GM21360 (cell line): ENCODE measurements at regions not wholly inside any gene's neighbourhood (a gene's known extent, or its start where the extent isn't known, plus 50 kb on each side); places are given as distances from the start of the nearest gene placed in this dataset.
"Not testable (repeated sequence)": the region's sequence is repeated elsewhere in the genome, so short reads cannot be mapped to it uniquely, and the experiment has no call there.

ENCODE experiments used
- ATAC-seq: cut with Tn5 transposase; IDR thresholded peaks from one replicate; pipeline ENCODE4 v1.9.1; 2021; ENCODE audit warnings: mild to moderate bottlenecking, moderate library complexity; ENCODE audit not compliant: unreplicated experiment

DNA sequence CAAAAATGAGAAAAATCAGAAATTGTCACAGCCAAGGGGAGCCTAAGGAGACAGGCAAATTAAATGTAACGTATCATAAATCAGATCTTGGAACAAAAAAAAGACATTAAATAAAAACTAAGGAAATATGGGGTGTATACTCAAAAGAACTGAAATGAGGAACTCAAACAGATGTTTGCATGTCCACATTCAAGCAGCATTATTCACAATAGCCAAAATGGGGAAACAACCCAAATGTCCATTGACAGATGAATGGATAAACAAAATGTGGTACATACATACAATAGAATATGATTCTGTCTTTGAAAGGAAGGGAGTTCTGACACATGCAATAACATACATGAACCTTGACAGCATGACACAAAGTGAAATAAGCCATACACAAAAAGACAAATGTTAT, 155.8 kb upstream of the KLF7 start:
- ATAC-seq: no peak

DNA sequence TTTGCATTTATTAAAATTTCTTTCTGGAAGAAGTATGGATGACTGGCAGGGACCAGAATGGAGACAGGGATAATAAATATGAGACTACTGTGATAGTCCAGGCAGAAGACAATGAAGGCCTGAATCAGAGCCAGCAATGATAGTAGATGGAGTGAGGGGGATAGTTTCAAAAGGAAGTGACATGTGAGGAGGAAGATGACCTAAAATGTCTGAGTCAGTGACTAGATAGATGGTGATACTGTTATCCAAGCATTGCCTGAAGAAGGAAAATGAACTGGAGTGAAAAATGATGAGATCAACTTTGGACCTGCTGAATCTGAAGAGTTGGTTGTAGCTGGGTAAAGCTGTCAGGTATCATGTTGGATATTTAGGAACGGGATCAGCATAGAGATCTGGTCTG, 158.3 kb upstream of the KLF7 start:
- no peak for ATAC-seq

DNA sequence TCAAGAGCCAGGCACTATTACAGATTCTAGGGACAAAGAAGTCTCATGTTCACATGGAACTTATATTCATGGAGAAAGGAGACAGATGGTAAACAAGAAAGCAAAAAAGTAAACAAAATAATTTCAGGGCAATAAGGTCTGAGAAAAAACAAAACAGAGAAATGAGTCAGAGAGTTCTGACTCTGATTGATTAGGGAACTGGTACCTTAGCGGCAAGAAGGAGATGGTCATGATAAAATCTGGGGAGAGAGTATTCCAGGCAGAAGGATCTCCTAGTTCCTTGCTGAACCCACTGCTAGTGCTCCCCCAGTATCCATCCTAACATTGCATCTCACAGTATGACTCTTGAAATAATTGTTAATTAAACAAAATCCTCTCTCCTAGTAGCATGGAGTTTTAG, 161.8 kb upstream of the KLF7 start:
- ATAC-seq: no peak

DNA sequence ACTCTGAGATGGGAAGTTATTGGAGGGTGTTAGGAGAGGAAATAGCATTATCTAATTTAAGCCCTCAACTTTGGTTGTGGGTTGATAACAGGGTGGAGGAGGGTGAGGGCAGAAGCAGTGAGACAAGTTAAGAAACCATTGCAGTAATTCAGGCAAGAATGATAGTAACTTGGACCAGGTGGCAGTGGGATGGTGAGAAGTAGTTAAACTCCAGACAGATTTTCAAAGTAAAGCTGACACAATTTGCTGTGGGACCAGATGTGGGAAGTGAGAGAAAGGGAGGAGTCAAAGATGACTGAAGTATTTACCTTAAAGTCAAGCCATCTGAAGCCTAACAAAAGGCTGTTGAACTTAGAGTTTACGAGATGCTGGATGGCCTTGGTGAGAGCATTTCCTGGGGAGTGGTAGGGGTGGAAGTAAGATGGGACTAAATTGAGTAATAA, 163.2 kb upstream of the KLF7 start:
- ATAC-seq: peak; percentile 32

DNA sequence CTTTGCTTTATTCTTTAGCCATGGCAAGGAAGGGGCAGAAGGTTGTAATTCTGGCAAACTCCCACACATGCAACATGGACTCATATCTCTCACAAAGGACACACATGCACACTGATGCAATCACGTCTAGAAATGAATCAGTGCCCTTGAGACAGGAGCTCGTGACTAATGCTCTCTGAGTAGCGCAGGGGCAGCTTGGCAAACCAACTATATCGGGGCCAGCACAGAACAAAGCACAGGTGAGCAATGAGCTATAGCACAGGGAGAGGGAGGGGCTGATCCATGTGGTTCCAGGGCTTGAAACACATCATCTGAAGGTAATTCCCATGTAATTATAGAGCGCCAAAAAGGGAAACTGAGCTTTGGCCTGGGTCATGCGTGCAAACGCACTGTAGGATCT, 165.2 kb upstream of the KLF7 start:
- ATAC-seq: peak; percentile 66

DNA sequence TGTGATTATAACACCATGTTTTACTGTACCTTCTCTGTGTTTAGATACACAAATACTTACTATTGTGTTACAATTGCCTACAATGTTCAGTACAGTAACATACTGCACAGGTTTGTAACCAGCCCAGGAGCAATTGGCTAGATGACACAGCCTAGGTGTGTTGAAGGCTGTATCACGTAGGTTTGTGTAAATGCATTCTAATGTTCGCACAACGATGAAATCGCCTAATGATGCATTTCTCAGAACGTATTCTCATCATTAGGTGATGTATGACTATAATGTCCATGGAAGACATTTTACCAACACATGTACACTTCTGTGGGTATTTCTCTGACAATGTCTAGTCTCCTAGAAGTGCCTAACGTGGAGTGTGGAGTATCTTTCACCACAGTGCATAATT, 165.9 kb upstream of the KLF7 start:
- no peak for ATAC-seq

DNA sequence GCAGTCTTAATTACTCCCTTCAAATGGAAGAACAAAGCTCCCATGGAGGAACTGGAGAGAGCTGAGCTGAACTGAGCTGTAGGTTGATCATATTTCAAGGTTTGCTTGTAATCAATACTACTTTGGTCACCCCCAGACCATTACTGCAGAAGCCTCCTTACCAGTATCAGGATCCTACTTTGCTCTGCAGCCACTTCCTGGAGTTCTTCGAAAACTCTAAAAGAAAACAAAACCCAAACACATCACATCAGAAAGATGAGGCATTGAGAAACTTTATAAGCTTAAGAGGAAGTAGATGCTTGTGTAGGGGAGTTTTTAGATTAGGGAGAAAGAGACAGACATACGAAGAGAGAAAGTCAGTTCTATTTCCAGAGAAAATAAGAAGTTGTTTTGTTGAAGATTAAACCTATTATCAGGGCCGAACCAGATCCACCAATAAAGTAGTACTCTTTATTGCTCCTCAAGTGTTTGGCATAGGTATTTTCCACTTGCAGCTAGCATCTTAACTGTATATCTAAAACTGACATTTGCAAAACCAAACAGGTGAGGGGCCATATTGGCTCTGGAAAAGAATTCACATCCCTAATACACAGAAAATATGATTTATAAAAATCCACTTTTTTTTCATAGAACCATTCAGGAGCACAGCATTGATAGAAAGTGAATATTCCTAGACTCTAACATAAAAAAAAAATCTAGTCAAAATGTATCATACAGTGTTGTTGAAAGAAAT, 166.9 kb upstream of the KLF7 start:
- no peak for ATAC-seq

DNA sequence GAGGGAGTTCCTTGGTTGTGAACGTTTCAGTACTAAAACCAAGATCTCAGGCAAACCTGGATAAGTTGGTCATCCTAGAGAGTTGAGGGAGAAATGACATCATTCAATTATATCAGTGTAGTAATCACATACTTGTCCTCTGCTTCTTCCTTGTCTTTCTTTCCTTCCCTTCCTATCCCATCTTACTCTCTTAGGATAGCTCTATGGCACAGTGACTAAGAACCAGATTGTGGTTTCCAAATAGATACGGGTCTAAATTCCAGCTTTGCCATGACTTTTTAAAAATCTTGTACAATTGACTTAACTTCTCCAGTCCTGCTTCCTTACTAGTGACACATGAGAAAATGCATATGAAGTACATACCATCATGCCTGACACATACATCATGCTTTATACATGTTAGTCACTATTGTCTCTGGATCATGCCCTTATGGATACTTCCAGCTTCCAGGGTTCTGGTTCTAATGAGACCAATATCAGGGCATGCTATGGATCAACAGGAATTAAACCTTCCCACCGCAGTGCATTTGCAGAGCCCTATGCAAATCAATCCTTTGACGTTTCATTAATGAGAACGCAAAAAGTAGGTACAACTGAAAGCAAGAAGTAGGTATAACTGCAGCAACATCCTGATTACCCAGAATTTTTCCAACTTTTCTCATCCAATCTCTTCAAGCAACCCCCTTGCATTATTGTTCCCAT, 168.0 kb upstream of the KLF7 start:
- no peak for ATAC-seq

DNA sequence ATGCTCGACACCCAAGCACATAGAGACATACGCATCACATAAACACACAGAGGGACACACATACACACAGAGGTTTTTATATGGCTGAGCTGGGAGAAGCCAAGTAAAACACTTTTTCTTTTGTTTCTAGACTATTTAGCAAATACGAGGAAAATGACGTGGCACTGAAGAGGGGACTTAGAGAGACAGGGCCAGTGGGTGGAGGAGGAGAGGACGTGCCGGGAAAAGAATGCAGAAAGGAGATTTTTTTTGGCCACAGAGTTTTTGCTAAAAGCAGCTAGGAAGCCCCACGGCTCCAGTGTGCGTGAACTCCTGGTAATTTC, 168.5 kb upstream of the KLF7 start:
- ATAC-seq: no peak

DNA sequence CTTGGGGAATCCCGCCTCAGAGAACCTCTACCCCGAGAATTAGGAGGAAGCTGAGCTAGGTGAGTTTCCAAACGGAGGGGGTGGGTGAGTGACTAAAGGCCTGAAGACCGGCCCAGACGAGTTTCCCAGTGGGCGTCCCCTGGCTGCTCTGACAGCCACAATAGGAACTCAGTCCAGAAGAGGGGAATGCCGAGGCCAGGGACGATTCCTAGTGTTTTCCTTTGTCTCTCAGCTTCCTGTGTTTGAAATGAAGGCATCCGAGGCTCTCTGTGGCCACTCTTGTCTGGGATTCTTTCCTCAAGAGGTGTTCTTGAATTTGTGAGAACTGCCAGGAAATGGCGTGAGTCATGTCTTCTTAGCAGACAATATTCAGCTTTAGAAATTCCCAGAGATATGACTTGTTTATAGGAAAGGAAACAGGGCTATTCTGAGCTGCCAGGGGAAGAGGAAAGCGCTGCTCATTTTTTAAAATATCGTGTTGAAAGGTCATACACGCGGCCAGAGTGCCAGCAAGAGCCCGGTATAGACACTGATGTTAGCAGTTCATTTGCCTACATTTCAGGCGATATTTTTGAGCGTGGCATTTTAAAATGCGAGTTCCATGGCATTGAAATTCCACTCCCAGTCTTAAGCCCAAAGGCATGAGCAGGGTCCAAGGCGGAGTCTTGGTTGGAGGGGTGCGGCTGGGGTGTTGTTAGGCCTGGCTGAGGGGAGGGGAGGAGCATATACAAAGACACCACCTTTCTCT, 169.1 kb upstream of the KLF7 start:
- no peak for ATAC-seq

DNA sequence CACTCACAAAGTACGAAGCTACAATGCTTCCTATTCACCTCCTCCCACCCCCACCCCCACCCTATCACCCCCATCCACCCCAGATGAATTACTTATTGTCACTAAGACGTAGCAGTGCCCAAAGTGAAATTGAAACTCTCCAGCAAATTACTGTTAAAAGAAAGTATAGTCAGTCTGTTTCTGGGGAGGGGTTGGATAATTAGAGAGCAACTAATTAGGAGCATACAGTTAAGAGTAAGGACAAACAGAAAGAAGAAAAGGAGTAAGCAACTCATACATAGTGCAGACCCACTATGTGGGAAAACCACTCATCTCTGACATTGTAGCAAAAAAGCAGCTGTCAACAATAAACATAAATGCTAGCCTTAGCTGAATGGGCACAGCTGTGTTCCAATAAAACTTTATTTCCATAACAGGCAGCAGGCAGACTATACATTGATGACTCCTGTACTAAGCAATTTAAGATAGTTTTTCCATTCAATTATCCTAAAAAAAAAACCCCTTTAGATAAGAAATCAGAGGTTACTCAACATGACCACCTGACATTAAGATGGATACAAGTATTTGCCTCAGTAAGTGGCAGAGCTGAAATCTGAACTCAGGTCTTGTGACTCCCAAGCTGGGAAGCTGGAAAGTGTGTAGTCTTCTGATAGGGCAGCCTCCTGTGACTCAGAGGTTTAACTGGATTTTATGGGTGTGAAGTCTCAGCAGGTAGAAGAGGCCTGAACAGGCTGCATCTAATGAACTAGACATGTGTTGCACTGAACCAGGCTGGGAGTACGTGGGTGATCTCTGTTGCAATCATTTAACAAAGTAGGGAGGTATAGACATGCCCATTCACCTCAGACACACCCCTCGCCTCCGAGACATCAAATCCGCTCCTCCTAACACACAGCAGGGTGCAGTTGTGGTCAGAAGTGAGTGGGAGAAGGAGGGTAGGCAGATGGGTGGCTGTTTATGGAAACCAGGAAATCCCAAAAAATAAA, 171.8 kb upstream of the KLF7 start:
- peak; percentile 35 for ATAC-seq

DNA sequence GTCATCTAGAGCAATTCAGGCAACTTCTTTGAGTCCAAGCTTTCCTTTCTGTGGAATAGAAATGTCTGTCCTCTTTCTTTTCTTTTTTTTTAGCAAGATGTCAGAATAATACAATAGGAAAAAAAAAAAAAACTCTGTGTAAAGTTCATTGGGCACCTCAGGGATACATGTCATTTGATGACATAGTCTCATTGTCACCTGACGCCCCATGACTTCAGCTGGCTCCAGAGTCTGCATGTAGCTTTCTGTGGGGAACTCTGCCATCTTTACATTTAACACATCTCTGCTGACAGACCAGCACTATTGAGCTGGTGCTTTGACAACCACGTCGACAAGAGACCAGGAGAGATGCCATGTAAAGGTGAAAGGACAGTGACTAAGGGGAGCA, 172.5 kb upstream of the KLF7 start:
- no peak for ATAC-seq

DNA sequence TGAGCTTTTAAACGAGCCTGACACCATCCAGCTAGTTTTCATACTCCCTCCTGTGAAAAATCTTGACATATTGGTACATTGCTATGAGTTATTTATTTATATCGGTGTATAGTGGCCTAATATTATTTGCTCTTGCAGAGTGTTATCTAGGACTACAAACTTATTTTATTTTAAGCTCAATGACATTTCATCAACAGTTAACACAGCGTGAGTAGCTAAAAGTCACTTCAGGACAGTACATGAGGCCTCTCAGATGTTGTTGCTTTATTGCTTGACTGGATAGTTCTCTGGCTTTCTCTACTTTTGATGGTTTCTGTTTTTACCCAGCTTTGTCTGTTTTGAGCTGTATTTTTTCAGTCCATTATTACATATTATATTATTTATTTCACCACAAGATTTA, 172.9 kb upstream of the KLF7 start:
- ATAC-seq: no peak

DNA sequence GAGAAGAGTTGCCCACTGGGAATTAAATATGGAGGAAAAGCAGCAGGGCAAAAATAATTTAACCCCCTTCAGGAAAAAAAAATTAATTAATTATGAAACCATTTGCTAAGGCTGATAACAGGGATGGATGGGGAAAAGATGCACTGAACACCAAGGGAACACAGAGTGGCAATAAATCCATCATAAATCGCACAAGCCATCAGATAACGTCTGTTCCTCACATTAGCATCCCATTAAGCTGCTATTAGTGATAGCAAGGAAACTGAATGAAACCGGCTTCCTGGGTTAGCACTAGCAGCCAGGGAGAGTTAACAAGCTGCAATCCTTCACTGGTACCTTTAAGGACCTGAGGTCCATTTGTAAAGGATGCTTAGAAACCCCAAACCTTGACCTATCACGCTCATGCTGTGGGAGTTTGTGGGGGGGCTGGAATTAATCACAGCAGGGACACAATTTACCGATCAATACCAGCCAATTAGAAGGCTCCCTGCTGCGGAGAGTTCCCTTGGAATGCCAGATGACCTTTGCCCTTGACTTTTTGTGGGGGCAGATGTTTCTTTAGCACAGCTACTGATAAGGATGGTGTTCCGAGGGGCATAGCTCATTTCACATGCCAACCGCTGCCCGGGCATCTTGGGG, 175.5 kb upstream of the KLF7 start:
- no peak for ATAC-seq

DNA sequence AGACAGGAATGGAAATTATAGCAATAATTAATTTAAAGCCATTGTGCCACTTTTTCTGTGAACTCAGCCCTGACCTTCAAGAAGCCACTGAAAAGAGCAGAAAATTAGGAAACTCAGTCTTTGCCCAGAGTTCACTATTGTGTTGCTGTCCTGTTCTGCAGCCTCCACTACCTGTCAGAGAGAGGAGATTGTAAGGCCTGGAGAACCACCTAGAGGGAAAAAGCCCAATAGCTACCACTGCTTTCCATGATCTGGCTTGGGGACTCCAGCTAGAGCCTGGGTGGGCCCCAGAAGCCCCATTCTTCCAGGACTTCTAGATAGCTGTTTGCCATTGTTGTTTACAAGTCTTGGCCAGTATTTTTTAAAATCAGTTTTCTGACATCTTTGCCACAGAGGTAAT, 176.1 kb upstream of the KLF7 start:
- no peak for ATAC-seq

DNA sequence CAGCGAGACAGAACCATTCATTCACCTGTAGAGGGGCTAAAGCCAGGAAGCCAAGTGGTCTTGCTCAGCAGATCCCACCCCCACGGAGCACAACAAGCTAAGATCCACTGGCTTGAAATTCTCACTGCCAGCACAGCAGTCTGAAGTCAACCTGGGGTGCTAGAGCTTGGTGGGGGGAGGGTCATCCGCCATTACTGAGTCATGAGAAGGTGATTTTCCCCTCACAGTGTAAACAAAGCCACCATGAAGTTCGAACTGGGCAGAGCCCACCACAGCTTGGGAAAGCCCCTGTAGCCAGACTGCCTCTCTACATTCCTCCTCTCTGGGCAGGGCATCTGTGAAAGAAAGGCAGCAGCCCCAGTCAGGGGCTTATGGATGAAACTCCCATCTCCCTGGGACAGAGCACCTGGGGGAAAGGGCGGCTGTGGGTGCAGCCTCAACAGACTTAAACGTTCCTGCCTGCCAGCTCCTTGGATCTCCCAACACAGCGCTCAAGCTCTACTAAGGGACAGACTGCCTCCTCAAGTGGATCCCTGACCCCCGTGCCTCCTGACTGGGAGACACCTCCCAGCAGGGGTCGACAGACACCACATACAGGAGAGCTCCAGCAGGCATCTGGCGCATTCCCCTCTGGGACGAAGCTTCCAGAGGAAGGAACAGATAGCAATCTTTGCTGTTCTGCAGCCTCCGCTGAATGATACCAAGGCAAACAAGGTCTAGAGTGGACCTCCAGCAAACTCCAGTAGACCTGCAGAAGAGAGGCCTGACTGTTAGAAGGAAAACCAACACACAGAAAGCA, 179.0 kb upstream of the KLF7 start:
- ATAC-seq: not testable (repeated sequence)

DNA sequence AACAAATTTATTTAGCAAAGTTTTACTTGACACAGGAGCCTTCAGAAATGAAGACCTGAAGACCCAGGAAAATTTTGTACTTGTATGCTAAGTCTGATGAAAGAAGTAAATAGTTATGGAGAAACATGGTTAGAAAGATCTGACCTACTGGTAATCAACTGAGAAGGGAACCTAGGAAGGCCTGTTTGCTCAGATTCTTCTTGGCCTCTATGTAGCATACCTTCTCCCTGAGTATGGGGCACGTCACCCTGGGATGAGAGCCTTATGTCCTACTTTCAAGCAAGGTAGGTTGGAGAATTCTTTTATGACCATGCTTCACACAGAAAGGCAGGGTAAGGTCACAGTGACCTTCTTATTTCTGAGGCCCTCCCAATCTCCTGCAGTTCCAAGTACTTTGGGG, 178.6 kb upstream of the CREB1 start:
- no peak for ATAC-seq

DNA sequence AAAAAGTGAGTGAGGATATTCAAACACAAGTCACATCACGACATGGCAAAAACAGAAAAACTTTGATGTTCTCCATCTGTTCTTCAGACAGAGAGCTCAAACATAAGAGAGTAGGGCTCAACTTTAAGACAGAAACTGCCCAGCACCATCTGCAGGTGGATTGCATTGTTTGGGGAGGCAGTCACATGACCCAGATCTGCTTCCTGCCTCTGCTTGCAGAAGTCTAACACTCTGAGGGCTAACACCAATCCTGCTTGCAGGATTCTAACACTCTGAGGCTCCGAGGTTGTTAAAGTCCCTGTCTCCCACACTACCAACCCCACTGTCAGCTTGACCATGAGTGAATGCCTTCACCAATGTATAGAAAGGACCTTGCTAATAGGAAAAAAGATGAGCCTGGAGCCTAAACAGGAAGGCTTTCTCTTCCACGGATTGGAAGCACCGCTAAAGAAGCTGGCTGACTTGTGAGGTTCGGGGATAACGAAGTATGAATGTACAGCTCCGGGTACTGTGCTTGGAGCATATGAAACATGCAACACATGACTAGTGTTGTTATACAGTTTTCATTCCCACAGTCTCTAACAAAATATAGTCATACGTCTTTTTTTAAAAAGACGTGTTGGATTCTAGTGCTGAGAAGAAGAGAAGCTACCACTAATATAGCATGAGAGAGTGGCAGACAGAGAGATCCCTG, 176.6 kb upstream of the CREB1 start:
- ATAC-seq: no peak

DNA sequence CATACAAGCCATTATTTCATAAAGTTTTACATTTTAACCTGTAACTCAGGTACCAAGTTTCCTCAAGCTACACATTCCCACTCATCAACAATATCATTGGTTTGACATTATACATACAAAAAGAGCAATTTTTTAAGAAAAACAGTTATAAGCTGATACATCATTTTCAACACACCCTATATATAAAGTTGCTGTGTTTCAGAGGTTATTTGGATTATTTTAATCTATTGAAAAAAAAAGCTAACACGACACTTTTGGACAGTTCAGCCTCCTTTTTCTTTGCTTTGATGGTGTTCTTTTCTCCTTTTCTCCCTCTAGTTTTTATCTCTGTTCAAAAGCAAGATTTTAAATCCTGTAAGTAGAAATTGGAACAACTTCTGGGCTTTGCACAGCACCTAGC, 175.9 kb upstream of the CREB1 start:
- ATAC-seq: no peak
